OCI-LY3 (cell line): ENCODE measurements at regions not wholly inside any gene's neighbourhood (a gene's known extent, or its start where the extent isn't known, plus 50 kb on each side); places are given as distances from the start of the nearest gene placed in this dataset.

Source experiments
- CTCF ChIP-seq: fragments of 200-600, 300-600 bp; sonication (generic); IDR thresholded peaks from 2 replicates; pipeline ENCODE4 v1.5.1; 2014; ENCODE audit warnings: antibody characterized with exemption, low read length, low read depth
- EZH2phosphoT487 ChIP-seq: fragments of 200-600 bp; shearing (Covaris generic); IDR thresholded peaks from 2 replicates; pipeline ENCODE4 v1.6.1; 2018; ENCODE audit warnings: antibody characterized with exemption, mixed run types, low read depth

- TF ChIP-seq EZH2phosphoT487 (no peak), CTCF (no peak)
These were observed 256.2 kb upstream of the OLFM3 start for GRCh38 chr1:102252731-102253505.
